WI38 (cell line): ENCODE measurements at regions not wholly inside any gene's neighbourhood (a gene's known extent, or its start where the extent isn't known, plus 50 kb on each side); places are given as distances from the start of the nearest gene placed in this dataset.

Experiments used
- H3K4me3 ChIP-seq: 2 replicates; pipeline ENCODE4 v1.5.1; 2011; ENCODE audit warnings: low read depth, mild to moderate bottlenecking, control low read depth, low read length
- TF ChIP-seq, protein P1 (sequence below): IDR thresholded peaks from 2 replicates; pipeline ENCODE4 v1.5.1; 2012; ENCODE audit warnings: low read depth, mild to moderate bottlenecking, control low read depth, low read length

GRCh38 chr3:170638988-170639387, 53.1 kb upstream of the SLC7A14 start:
- TF ChIP-seq, protein P1, sequence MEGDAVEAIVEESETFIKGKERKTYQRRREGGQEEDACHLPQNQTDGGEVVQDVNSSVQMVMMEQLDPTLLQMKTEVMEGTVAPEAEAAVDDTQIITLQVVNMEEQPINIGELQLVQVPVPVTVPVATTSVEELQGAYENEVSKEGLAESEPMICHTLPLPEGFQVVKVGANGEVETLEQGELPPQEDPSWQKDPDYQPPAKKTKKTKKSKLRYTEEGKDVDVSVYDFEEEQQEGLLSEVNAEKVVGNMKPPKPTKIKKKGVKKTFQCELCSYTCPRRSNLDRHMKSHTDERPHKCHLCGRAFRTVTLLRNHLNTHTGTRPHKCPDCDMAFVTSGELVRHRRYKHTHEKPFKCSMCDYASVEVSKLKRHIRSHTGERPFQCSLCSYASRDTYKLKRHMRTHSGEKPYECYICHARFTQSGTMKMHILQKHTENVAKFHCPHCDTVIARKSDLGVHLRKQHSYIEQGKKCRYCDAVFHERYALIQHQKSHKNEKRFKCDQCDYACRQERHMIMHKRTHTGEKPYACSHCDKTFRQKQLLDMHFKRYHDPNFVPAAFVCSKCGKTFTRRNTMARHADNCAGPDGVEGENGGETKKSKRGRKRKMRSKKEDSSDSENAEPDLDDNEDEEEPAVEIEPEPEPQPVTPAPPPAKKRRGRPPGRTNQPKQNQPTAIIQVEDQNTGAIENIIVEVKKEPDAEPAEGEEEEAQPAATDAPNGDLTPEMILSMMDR = no peak
- no peak overlapping the region for H3K4me3 ChIP-seq

GRCh38 chr3:170637306-170637705, 51.4 kb upstream of the SLC7A14 start:
- no peak overlapping the region for H3K4me3 ChIP-seq
- TF ChIP-seq, protein P1 = no peak

- TF ChIP-seq, protein P1 = no peak
- no peak overlapping the region for H3K4me3 ChIP-seq
Observed at GRCh38 chr3:170636400-170636973, 50.6 kb upstream of the SLC7A14 start.
